M059J (cell line): ENCODE measurements at regions not wholly inside any gene's neighbourhood (a gene's known extent, or its start where the extent isn't known, plus 50 kb on each side); places are given as distances from the start of the nearest gene placed in this dataset.

Experiments used
- DNase-seq: peaks from one replicate; pipeline ENCODE4 v3.0.0-alpha.2; 2012; ENCODE audit warnings: low read depth

- peak; percentile 1 for DNase-seq
These were observed 700.0 kb upstream of the PCDH15 start for GRCh38 chr10:55500931-55501559.

DNA sequence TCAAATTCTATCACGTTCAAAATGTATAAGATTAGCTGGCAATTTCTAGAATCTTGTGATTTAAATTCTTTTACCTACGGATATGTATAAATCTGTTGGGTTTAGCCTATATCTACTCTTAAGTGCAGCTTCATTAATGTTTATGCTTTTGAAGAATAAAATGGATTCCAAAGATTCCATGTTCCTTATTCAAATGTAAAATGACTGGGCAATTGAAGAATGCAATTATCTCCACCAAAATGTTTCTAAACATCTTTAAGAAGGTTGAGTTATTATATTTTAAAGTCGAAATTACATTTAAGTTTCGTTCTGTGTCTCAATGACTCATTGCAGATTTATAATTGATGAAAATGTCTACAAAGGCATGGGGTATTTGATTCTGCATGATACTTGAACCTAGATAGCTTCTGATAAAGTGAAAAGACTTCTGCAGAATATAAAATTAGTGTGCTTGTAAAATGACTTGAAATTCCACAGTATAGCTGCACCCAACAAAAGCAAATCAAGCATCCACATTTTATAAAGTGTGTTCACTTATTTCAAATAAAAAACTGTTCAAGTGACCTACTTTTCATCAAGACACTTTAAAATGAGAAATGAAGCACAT, 697.0 kb upstream of the PCDH15 start:
- DNase-seq: no peak

DNA sequence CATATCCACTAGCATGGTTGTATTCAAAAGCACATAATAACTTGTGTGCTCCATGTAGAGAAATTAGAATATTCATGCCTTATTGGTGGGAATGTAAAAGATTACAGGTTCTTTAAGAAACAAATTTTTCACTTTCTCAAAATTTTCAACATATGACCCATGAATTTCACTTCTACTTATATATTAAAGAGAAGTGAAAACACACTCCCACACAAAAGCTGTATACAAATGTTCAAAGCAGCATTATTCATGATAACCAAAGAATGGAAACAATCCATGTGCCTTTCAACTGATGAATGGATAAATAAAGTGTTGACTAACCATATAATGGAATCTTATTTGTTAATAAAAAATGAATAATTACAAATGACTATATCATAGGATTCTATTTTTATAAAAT, 694.5 kb upstream of the PCDH15 start:
- no peak for DNase-seq

DNA sequence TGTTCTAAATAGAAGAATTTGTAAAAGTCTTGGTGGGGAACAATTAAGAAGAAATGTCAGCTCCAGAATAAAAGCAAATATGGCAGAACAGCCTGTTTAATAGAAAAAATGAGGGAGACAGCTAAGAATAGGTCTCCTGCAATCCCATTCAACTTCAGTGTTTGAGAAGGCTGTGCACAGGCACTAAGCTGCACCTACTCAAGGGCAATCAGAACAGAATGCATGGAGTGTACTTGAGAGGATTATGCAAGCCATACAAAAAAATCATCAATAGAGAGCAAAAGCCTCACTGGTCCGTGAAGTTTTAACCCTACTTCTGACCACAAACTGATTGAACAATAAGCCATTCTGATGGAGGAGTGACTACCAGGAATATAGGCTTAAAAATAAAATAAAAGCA, 690.7 kb upstream of the PCDH15 start:
- DNase-seq: no peak

GRCh38 chr10:55485827-55486226, 684.8 kb upstream of the PCDH15 start:
- DNase-seq: no peak

DNA sequence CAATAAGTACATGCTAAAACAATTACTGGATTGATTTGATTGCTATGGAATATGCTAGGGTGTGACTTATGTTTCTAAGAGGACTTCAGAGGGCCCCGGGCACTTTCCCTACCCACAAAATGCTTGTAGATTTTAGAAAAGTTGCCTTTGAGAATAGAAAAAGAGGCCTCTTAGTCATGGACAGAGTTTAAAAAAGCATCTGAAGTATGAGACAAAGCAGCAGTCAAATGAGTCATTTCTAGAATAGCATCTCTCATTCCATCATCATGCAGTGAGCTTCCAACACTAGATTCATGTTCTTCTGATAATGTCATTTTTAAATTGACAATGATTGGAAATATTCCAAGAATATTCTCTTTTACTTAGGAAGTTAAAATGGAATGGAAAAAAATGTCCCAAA, 675.1 kb upstream of the PCDH15 start:
- no peak for DNase-seq

DNA sequence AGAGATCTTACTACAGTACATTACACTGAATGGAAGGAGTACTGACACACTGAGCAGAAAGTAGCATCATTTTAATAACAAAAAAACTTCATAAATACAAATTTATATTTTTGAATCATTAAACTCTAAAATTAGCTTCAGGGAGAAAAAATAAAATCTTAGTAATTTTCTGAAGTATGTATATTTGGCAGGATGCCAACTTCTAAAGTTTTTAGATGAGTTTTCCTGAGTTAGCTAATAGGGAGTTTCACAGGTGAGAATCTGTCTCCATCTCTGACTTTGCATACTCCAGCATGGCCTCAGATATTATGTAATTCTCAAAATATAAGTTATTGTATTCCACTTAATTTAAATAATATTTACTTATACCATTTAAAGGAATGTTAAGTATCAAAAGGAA, 673.2 kb upstream of the PCDH15 start:
- no peak for DNase-seq

GRCh38 chr10:55470840-55471239, 669.8 kb upstream of the PCDH15 start:
- DNase-seq: no peak

- no peak for DNase-seq
These were observed 665.9 kb upstream of the PCDH15 start for GRCh38 chr10:55466806-55467504.

- no peak for DNase-seq
These were observed 663.1 kb upstream of the PCDH15 start for GRCh38 chr10:55464083-55464482.

DNA sequence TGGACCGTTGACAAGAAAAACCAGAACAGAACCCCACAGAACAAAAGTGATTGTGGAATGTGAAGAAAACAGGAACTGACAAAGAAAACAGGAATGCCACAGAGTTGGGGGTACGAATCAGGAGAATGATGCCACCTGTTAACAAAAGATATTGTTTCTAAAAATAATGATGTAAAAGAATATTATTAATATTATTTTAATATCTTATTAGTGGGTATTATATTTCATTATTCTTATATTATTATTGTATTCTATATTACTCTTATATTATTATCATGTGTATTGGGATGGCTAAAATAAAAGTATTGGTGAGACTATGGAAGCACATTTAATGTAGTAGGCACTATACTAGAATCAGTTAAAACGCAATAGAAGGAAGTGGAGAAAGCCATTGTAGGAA, 659.0 kb upstream of the PCDH15 start:
- no peak for DNase-seq

GRCh38 chr10:55449981-55450380, 649.0 kb upstream of the PCDH15 start:
- no peak for DNase-seq

- DNase-seq: no peak
These were observed 645.5 kb upstream of the PCDH15 start for GRCh38 chr10:55446441-55447002.

- no peak for DNase-seq
These were observed 640.7 kb upstream of the PCDH15 start for GRCh38 chr10:55441777-55442176.

DNA sequence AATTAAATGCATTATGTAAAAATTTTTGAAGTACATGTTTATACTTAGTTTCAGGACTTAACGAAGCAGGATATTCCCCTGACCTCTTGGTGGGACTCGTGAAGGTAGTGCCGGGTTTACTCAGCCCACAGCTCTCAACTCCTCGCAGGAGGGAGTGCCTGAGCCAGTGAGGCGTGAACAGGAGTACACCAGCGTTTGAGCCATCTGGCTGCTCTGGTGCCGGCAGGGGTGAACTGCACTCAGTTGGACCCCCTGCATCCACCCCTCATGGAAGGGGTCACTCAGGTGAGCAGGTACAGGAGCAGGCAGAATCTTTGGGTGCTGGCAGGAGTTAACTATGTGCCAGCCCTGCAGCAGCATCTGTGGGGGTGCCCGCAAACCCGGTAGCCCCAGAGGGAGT, 625.1 kb upstream of the PCDH15 start:
- no peak for DNase-seq

GRCh38 chr10:55410415-55410885, 609.4 kb upstream of the PCDH15 start:
- DNase-seq: no peak

- no peak for DNase-seq
These were observed 603.1 kb upstream of the PCDH15 start for GRCh38 chr10:55404094-55404493.

GRCh38 chr10:55400075-55400849, 599.2 kb upstream of the PCDH15 start:
- peak; percentile 1 for DNase-seq

DNA sequence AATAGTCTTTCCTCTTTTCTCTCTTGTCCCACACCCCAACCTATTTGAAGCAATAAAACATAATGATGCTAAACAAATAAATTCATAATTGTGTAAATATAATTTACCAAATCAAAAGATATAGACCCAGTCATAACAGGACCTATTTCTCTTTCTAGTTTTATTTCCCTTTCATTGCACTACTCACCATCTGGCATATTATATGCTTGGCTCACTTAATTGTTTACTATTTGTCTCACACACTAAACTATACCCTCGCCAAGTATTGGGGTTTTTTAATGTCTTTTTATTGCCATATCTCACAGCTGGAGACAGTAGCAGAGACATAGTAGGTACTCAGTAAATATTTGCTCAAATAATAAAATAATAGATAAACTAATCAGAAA, 597.5 kb upstream of the PCDH15 start:
- no peak for DNase-seq

DNA sequence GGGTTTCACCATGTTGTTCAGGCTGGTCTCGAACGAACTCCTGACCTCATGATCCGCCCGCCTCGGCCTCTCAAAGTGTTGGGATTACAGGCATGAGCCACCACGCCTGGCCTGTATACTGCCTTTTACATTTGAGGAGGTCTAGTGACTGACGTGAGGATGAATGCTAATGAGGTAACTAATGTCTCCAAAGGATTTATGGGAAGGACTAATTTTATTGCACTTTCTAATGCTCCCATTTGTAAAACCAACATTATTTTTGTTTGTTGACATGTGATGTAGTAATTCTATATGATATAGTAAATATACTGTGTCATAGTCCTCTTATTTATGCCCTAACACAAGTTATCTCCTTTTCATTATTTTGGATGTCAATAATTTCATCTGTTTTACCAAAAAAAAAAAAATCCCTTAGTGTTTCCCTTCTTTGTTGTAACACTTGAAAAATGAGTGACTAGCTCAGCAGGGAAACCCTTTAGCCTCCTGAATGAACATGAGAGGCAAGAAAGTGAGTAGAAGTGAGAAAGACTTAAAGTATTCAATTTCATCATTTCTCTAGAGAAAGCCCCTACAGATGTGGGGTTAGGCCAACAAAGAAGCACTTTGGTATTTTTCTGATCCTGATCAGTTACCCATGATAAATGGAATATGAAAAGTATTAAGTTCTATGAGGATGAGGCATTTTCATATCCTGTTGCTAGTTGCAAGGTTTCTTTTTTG, 596.9 kb upstream of the PCDH15 start:
- DNase-seq: no peak

DNA sequence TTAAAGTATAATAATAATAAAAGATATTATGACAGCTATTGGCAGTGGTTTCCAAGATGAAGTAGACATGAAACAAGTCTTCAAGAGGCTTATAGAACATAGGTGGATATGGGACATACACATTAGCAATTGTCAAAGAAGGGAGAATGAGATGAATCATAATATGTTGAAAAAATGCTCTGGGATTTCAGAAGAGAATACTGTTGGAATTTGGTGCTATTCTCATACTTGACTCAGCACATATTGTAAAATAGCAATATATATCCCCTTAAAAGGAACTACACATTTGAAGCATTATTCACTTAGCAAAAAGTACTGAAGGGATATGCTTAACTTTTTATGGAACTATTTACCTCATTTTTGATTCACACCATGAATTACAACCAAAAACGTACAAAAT, 577.2 kb upstream of the PCDH15 start:
- DNase-seq: no peak

DNA sequence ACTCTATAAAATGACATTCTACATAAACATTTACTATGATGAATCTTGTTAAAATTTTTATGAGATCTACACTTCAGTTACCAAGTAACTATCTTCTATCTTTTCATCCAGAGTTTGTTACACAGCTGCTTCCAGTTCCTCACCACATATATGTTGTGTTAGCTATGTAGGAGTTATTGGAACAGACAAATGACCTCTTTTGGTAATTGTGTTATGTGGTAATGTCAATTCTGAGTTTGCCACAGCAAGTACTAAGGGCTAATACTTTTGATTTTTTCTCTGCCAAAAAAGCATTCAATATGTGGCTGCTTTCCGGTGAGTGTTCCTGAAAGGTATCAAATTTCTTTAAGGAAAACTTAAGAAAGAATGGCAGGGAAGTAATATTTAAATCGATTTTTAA, 573.9 kb upstream of the PCDH15 start:
- DNase-seq: no peak
